GM20431 (cell line): ENCODE measurements at regions not wholly inside any gene's neighbourhood (a gene's known extent, or its start where the extent isn't known, plus 50 kb on each side); places are given as distances from the start of the nearest gene placed in this dataset.
"Not testable (repeated sequence)": the region's sequence is repeated elsewhere in the genome, so short reads cannot be mapped to it uniquely, and the experiment has no call there.

Experiments
- in situ Hi-C: fragments of 300-500 bp; cut with MseI, MboI; formaldehyde crosslinking; loops from one replicate; pipeline ENCODE4 v1.15.0; 2020; ENCODE audit warnings: low sequenced_read_pairs; ENCODE audit not compliant: unreplicated experiment

DNA sequence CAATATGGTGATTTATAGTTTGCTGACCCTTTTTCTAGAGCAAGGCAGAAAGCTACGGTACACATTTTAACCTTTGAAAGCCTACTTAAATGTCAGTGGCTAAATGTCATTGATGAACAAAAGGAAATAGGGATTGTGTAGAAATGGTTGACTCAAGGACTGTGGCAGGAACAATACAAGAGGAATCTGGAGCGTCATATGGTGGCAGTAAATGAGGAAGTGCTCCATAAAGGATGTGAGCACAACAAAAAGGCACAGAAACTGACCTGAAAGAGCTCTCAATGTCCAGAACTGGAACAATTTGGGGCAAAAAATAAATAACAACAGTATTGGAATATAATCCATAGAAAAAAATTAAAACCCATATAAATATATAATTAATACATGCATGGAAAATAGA is 443.9 kb upstream of the VRK2 start:
- in situ Hi-C loops = no loop called here

- in situ Hi-C loops = no loop called here
Measured at GRCh38 chr2:57614988-57615387, 431.6 kb upstream of the VRK2 start.

- in situ Hi-C loops = no loop called here
Measured at GRCh38 chr2:57615855-57616556, 430.6 kb upstream of the VRK2 start.

GRCh38 chr2:57617318-57617717 is 429.3 kb upstream of the VRK2 start:
- in situ Hi-C loops = no loop called here

DNA sequence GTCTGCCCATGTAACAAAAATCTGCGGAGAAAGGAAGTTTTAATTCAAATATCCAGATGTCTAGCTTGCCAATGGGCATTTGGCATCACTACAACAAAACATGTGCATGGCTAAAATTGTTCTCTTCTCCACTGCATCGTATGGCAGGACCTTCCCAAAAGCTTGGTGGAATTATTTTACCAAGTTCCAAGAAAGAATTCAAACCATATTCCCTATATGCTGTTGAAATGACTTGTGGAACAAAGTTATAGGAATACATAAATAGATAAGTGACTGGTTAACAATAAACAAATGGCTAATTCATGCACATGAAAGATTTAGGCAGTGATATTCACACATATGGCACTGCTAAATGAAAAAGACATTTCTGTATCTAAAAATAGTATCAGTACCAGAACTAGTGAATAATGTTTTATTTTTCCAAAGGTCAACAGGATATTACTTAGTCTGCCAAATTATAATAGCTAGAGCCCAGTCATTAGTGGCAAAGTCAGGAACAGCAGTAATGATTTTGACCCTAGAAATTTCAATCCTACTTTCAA is 425.4 kb upstream of the VRK2 start:
- in situ Hi-C loops = no loop called here

DNA sequence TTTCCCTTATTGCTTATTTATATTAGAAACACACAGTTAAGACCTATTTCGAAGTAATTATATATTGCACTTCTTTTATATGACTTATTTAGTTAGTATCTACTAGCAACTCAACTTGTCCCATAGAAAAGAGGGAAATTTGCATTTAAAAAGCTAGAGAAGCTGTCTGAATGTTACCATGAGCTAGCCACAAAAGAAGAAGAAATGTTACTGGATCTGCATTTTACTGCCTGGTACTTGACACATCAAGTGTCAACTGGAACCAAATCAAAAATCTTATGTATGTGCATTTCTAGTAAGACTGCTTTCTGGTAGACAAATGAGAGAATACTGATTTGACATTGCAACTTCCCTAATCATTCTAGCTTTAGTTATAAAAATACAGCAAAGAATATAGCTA is 424.6 kb upstream of the VRK2 start:
- in situ Hi-C loops = no loop called here

- in situ Hi-C loops = no loop called here
Measured at GRCh38 chr2:57656198-57656597, 390.4 kb upstream of the VRK2 start.

DNA sequence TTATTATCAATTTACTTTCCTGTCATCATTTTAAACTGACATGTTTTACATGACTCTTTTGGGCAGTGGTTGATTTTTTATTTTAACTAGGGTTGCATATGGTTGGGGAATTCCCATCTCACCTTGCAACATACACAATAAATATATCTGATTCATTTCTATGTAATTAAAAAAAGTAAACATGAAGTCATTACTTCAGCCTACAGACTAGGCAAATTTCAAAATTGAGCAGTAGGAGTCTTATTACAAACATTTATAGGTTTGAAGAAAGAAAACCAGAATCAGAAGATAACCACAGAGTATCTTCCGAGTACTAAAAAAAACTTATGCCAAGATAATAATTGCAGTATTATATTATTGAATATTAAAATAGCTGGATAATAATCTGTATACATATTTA is 377.0 kb upstream of the VRK2 start:
- in situ Hi-C loops = no loop called here

DNA sequence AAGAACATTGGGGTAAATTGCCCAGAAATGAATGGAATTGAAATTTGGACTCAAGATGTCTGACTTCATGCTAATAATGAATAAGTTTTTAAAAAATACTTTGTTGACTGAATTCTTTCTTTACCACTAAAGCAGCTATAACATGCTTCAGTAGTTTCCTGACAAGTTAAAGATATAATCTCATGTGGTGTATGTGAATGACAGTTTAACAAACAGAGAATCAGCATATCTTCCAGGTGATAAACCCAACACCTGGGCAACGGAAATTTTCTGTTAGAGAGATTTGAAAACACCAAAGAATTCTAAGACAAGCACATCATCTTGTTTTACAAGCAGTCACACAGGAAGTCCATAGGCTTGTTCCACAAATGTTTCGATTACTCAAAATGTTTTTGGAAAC is 372.6 kb upstream of the VRK2 start:
- in situ Hi-C loops = no loop called here

- in situ Hi-C loops = no loop called here
Measured at GRCh38 chr2:57674743-57675142, 371.9 kb upstream of the VRK2 start.

DNA sequence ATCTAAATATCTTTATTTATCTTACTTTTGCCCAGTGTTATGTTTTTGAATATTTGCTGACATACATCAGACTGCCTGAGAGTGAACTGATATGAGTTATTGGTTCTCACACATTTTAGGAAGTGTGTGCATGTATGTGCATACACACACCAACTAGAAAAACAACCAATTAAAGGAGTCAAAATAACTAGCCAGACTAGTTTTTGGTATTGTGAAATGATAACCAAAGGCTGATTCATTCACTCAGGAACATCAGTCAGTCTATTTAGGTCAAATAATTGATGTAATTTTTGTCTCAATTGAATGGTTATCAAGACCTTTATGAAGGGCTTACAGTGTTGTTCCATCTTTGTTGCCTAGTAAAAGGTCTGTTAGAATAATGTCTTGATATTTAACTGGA is 369.3 kb upstream of the VRK2 start:
- in situ Hi-C loops = no loop called here

DNA sequence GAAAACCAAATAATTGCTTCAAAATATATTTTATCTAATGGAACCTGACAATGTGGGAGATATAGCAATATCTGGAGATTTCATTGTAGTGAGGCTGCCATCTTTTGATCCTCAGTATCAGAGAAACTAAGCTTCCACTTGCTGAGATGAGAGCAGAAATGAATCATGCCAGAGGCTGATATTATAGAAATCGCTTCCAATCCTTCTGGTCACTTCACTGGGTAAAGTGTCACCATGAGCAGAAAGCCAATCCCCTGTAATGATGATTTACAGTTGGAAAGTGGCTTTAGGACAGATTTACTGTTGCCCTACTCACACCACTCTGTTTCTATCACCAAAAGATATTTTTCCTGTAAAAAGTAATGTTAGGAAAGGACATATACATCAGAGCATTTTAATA is 365.0 kb upstream of the VRK2 start:
- in situ Hi-C loops = no loop called here

GRCh38 chr2:57685032-57685431 is 361.6 kb upstream of the VRK2 start:
- in situ Hi-C loops = no loop called here

DNA sequence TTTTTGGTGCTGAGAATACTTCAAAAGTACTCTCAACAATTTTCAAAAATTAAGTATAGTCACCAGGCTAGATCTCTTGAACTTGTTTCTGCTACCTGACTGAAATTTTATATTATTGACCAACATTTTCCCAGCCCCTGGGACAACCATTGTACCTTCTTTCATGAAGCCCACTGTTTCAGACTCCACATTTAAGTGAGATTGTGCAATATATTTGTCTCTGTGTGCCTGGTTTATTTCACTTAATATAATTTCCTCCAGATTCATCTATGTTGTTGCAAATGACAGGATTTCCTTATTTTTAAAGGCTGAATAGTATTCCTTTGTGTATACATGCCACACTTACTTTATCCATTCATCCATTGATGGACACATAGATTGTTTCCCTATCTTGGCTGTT is 354.2 kb upstream of the VRK2 start:
- in situ Hi-C loops = no loop called here

DNA sequence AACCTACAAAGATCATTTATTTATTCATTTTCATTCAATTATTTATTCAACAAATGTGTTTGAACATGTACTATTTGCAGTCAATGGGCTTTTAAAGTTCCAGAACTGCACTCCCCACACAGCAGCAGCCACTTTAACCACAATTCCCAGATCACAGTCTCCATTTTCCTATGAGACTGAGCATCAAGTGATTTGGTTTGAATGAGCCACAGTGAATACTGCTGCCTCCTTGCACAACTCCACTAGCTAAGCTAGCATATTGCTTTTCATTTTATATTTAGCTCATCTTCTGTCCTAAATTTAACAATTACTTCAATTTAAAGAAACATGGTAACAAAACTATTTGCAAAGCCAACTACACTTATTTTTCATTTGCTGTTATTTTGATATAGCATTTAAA is 353.4 kb upstream of the VRK2 start:
- in situ Hi-C loops = no loop called here

- in situ Hi-C loops = no loop called here
Measured at GRCh38 chr2:57693965-57694364, 352.6 kb upstream of the VRK2 start.

GRCh38 chr2:57696016-57696415 is 350.6 kb upstream of the VRK2 start:
- in situ Hi-C loops = no loop called here

- in situ Hi-C loops = no loop called here
Measured at GRCh38 chr2:57698392-57698791, 348.2 kb upstream of the VRK2 start.

GRCh38 chr2:57698935-57699449 is 347.6 kb upstream of the VRK2 start:
- in situ Hi-C loops = no loop called here

GRCh38 chr2:57701391-57701791 is 345.2 kb upstream of the VRK2 start:
- in situ Hi-C loops = no loop called here

- in situ Hi-C loops = no loop called here
Measured at GRCh38 chr2:57703407-57703806, 343.2 kb upstream of the VRK2 start.

DNA sequence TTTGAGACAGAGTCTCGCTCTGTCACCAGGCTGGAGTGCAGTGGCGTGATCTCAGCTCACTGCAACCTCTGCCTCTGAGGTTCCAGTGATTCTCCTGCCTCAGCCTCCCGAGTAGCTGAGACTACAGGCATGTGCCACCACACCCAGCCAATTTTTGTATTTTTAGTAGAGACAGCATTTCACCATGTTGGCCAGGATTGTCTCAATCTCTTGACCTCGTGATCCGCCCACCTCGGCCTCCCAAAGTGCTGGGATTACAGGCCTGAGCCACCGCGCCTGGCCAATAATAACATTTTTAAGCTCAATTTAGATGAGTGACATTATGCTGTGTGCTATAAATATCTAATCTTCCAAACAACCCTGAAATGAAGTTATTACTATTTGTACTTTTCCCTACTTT is 338.8 kb upstream of the VRK2 start:
- in situ Hi-C loops = not testable (repeated sequence)
